ENCODE measurements at regions not wholly inside any gene's neighbourhood (a gene's known extent, or its start where the extent isn't known, plus 50 kb on each side); places are given as distances from the start of the nearest gene placed in this dataset.

- no peaks in the 10 kb centered on the region for H3K27me3 ChIP-seq (ENCODE audit: insufficient read depth, low read depth)
- no peaks in the 10 kb centered on the region for H3F3A ChIP-seq (ENCODE audit: insufficient read depth, low read depth)
- no peaks in the 10 kb centered on the region for H3K36me3 ChIP-seq (ENCODE audit: low read depth)
- H2AFZ ChIP-seq = no peak overlapping the region
- H3K4me3 ChIP-seq = no peak overlapping the region
- H3K4me1 ChIP-seq (replicated peaks; ENCODE audit: insufficient read depth) = peaks cover 6% of the 10 kb centered on the region
- TF ChIP-seq CTCF (conservative IDR thresholded peaks at IDR 0.05) (no peak), EZH2 (IDR thresholded peaks at IDR 0.05; ENCODE audit: low read depth) (no peak)
- no peaks in the 10 kb centered on the region for H4K20me1 ChIP-seq (ENCODE audit: insufficient read depth)
- CTCF ChIA-PET = no interaction called here
- no TSS peak for BruUV-seq (replicated peaks)
- H3K9me2 ChIP-seq (ENCODE audit: insufficient read depth) = no peaks in the 10 kb centered on the region
- H3K4me2 ChIP-seq = no peak overlapping the region
- intact Hi-C loops (cut with micrococcal nuclease; ENCODE audit: unreplicated experiment) = no loop called here
- no peaks in the 10 kb centered on the region for H3K79me2 ChIP-seq (ENCODE audit: low read depth)
- POLR2A ChIA-PET (ENCODE audit: unreplicated experiment) = no interaction called here
- no peak for DNase-seq
- H3K27ac ChIP-seq = no peak overlapping the region
- H3K9me3 ChIP-seq (ENCODE audit: insufficient read depth, low read depth) = no peaks in the 10 kb centered on the region
These were observed 113.9 kb upstream of the CST7 start for GRCh38 chr20:24835195-24835594.

GRCh38 chr20:24836041-24836533 lies 113.0 kb upstream of the CST7 start:
- Histone ChIP-seq H3K4me2 (no peak overlapping the region), H2AFZ (no peak overlapping the region), H3K27ac (no peak overlapping the region), H3K36me3 (ENCODE audit: low read depth) (no peaks in the 10 kb centered on the region), H3K4me1 (replicated peaks; ENCODE audit: insufficient read depth) (peaks cover 6% of the 10 kb centered on the region), H3K9me2 (ENCODE audit: insufficient read depth) (no peaks in the 10 kb centered on the region), H3K79me2 (ENCODE audit: low read depth) (no peaks in the 10 kb centered on the region), H4K20me1 (ENCODE audit: insufficient read depth) (no peaks in the 10 kb centered on the region), H3K9me3 (ENCODE audit: insufficient read depth, low read depth) (no peaks in the 10 kb centered on the region), H3K4me3 (no peak overlapping the region), H3F3A (ENCODE audit: insufficient read depth, low read depth) (no peaks in the 10 kb centered on the region), H3K27me3 (ENCODE audit: insufficient read depth, low read depth) (no peaks in the 10 kb centered on the region)
- TF ChIP-seq CTCF (conservative IDR thresholded peaks at IDR 0.05) = no peak
- TF ChIP-seq EZH2 (IDR thresholded peaks at IDR 0.05; ENCODE audit: low read depth) = no peak
- intact Hi-C loops (cut with micrococcal nuclease; ENCODE audit: unreplicated experiment) = no loop called here
- BruUV-seq (replicated peaks) = no TSS peak
- POLR2A ChIA-PET (ENCODE audit: unreplicated experiment) = no interaction called here
- CTCF ChIA-PET = no interaction called here
- DNase-seq = no peak

GRCh38 chr20:24836661-24837299 lies 112.3 kb upstream of the CST7 start:
- Histone ChIP-seq H3K4me3 (no peak overlapping the region), H3K4me1 (replicated peaks; ENCODE audit: insufficient read depth) (peaks cover 6% of the 10 kb centered on the region), H3K27me3 (ENCODE audit: insufficient read depth, low read depth) (no peaks in the 10 kb centered on the region), H3K27ac (no peak overlapping the region), H3K9me2 (ENCODE audit: insufficient read depth) (no peaks in the 10 kb centered on the region), H3K36me3 (ENCODE audit: low read depth) (no peaks in the 10 kb centered on the region), H4K20me1 (ENCODE audit: insufficient read depth) (no peaks in the 10 kb centered on the region), H2AFZ (no peak overlapping the region), H3K79me2 (ENCODE audit: low read depth) (no peaks in the 10 kb centered on the region), H3F3A (ENCODE audit: insufficient read depth, low read depth) (no peaks in the 10 kb centered on the region), H3K9me3 (ENCODE audit: insufficient read depth, low read depth) (no peaks in the 10 kb centered on the region), H3K4me2 (no peak overlapping the region)
- DNase-seq = no peak
- ChIA-PET CTCF (no interaction called here), POLR2A (ENCODE audit: unreplicated experiment) (no interaction called here)
- no TSS peak for BruUV-seq (replicated peaks)
- intact Hi-C loops (cut with micrococcal nuclease; ENCODE audit: unreplicated experiment) = no loop called here
- TF ChIP-seq EZH2 (IDR thresholded peaks at IDR 0.05; ENCODE audit: low read depth) (no peak), CTCF (conservative IDR thresholded peaks at IDR 0.05) (no peak)

Measured in PC-9 (cell line).